ENCODE measurements at regions not wholly inside any gene's neighbourhood (a gene's known extent, or its start where the extent isn't known, plus 50 kb on each side); places are given as distances from the start of the nearest gene placed in this dataset.

DNA sequence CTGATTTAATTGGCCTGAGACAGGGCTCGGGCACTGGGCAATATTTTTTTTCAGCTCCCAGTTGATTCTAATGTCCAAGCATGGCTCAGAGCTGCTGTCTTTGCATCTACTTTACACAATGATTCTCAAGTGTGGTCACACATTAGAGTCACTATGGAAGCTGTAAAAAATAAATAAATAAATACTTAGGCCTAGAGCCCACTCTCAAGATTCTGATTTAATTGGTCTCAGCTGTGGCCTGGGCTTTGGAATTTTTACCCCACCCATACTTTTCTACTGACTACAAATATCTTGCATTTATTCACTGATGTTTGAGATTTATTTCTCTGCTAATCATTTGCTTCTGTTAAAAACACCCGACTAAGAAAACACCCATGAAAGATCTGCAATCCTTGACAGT, 145.7 kb upstream of the SRD5A2 start:
- H2AFZ ChIP-seq (ENCODE audit: low read length): no peak overlapping the region
- no peak overlapping the region for H2BK20ac ChIP-seq (ENCODE audit: low read depth, low read length, poor library complexity, severe bottlenecking)
- H2AK5ac ChIP-seq (ENCODE audit: insufficient read length, low read length): no peak overlapping the region
- H3K4ac ChIP-seq (ENCODE audit: low read depth, low read length): no peak overlapping the region
- WGBS (ENCODE audit: extremely low coverage, insufficient read length, low lambda C conversion rate): no CpG with 5 or more reads among the region's 2 CpGs
- H4K91ac ChIP-seq (ENCODE audit: insufficient read length, low read depth, low read length): no peak overlapping the region
- no peak overlapping the region for H4K5ac ChIP-seq (ENCODE audit: insufficient read length, low read depth, low read length)
- TF ChIP-seq, protein P1, sequence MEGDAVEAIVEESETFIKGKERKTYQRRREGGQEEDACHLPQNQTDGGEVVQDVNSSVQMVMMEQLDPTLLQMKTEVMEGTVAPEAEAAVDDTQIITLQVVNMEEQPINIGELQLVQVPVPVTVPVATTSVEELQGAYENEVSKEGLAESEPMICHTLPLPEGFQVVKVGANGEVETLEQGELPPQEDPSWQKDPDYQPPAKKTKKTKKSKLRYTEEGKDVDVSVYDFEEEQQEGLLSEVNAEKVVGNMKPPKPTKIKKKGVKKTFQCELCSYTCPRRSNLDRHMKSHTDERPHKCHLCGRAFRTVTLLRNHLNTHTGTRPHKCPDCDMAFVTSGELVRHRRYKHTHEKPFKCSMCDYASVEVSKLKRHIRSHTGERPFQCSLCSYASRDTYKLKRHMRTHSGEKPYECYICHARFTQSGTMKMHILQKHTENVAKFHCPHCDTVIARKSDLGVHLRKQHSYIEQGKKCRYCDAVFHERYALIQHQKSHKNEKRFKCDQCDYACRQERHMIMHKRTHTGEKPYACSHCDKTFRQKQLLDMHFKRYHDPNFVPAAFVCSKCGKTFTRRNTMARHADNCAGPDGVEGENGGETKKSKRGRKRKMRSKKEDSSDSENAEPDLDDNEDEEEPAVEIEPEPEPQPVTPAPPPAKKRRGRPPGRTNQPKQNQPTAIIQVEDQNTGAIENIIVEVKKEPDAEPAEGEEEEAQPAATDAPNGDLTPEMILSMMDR (conservative IDR thresholded peaks at IDR 0.05): no peak
- no peaks in the 10 kb centered on the region for H3K27me3 ChIP-seq (ENCODE audit: insufficient read depth, low read length)
- no peaks in the 10 kb centered on the region for H3K79me1 ChIP-seq (ENCODE audit: insufficient read depth, low read depth, low read length, poor library complexity, severe bottlenecking)
- H4K20me1 ChIP-seq (ENCODE audit: control insufficient read depth, insufficient read depth, insufficient read length): no peaks in the 10 kb centered on the region
- H3T11ph ChIP-seq (ENCODE audit: low read length): no peak overlapping the region
- no peak overlapping the region for H2BK15ac ChIP-seq (ENCODE audit: low read depth, low read length)
- H3K9ac ChIP-seq (ENCODE audit: extremely low read depth, insufficient read length, low read length): no peak overlapping the region
- DNase-seq: no peak
- Mint-ChIP-seq H3K36me3 (ENCODE audit: insufficient read depth in 1 of 3, low read depth in 3 of 3) (no peaks in the 10 kb centered on the region; a peak in 1 of 7 replicates), H3K9me3 (peaks cover 9 to 32% of the 10 kb centered on the region in 2 experiments), H3K4me3 (no peak overlapping the region), H3K4me1 (peaks cover 3 to 7% of the 10 kb centered on the region in 2 experiments; a peak in 2 of 4 replicates), H3K27ac (no peak overlapping the region), H3K27me3 (ENCODE audit: low read depth) (no peaks in the 10 kb centered on the region; the same call in 1 of the 2 replicates)
- H3K14ac ChIP-seq (ENCODE audit: insufficient read depth, low read length): no peak overlapping the region
- no peak overlapping the region for H3K18ac ChIP-seq (ENCODE audit: insufficient read length, low read depth, low read length)
- H3K27ac ChIP-seq (ENCODE audit: insufficient read length, low read depth, low read length): no peak overlapping the region
- no peak overlapping the region for H2BK120ac ChIP-seq (ENCODE audit: low read depth, low read length, poor library complexity, severe bottlenecking)
- no peak overlapping the region for H2BK5ac ChIP-seq (ENCODE audit: insufficient read length, low read length)
- no peaks in the 10 kb centered on the region for H3K79me2 ChIP-seq (ENCODE audit: insufficient read depth, low read length)
- no peak overlapping the region for H4K8ac ChIP-seq (replicated peaks; ENCODE audit: insufficient read length, low read depth, low read length)
- H2BK12ac ChIP-seq (ENCODE audit: insufficient read length, low read depth, low read length): no peak overlapping the region
- no peaks in the 10 kb centered on the region for H3K23me2 ChIP-seq (ENCODE audit: insufficient read length, low read depth, low read length, poor library complexity, severe bottlenecking)
- H3K9me3 ChIP-seq (ENCODE audit: control insufficient read depth, low read depth, low read length): no peaks in the 10 kb centered on the region
- H3K4me1 ChIP-seq (ENCODE audit: insufficient read depth, low read length): no peaks in the 10 kb centered on the region
- H3K23ac ChIP-seq (ENCODE audit: insufficient read length, low read depth, low read length): no peak overlapping the region
- no peak overlapping the region for H3K4me2 ChIP-seq (ENCODE audit: insufficient read depth, insufficient read length, low read length)
- no peak overlapping the region for H3K56ac ChIP-seq (ENCODE audit: insufficient read length, low read depth, low read length)

All from H9 (cell line).